ENCODE measurements at regions not wholly inside any gene's neighbourhood (a gene's known extent, or its start where the extent isn't known, plus 50 kb on each side); places are given as distances from the start of the nearest gene placed in this dataset.

GRCh38 chr4:79210636-79211049, 115.2 kb downstream of the NAA11 start:
- no peak for DNase-seq
- Histone ChIP-seq H3K9ac (ENCODE audit: extremely low read depth, insufficient read length, low read length) (no peak overlapping the region), H3K9me3 (ENCODE audit: control insufficient read depth, low read depth, low read length) (no peaks in the 10 kb centered on the region), H2BK12ac (ENCODE audit: insufficient read length, low read depth, low read length) (no peak overlapping the region), H2BK20ac (ENCODE audit: low read depth, low read length, poor library complexity, severe bottlenecking) (no peak overlapping the region), H2BK15ac (ENCODE audit: low read depth, low read length) (no peak overlapping the region), H3K27ac (ENCODE audit: insufficient read length, low read depth, low read length) (no peak overlapping the region), H3K4me1 (ENCODE audit: insufficient read depth, low read length) (no peaks in the 10 kb centered on the region), H3T11ph (ENCODE audit: low read length) (no peak overlapping the region), H3K14ac (ENCODE audit: insufficient read depth, low read length) (no peak overlapping the region), H4K91ac (ENCODE audit: insufficient read length, low read depth, low read length) (no peak overlapping the region), H3K4me2 (ENCODE audit: insufficient read depth, insufficient read length, low read length) (no peak overlapping the region), H3K56ac (ENCODE audit: insufficient read length, low read depth, low read length) (no peak overlapping the region), H3K23ac (ENCODE audit: insufficient read length, low read depth, low read length) (no peak overlapping the region), H3K27me3 (ENCODE audit: insufficient read depth, low read length) (no peaks in the 10 kb centered on the region), H4K20me1 (ENCODE audit: control insufficient read depth, insufficient read depth, insufficient read length) (no peaks in the 10 kb centered on the region), H4K5ac (ENCODE audit: insufficient read length, low read depth, low read length) (no peak overlapping the region), H4K8ac (replicated peaks; ENCODE audit: insufficient read length, low read depth, low read length) (no peak overlapping the region), H2BK120ac (ENCODE audit: low read depth, low read length, poor library complexity, severe bottlenecking) (no peak overlapping the region), H2AK5ac (ENCODE audit: insufficient read length, low read length) (no peak overlapping the region), H3K79me2 (ENCODE audit: insufficient read depth, low read length) (no peaks in the 10 kb centered on the region), H3K18ac (ENCODE audit: insufficient read length, low read depth, low read length) (no peak overlapping the region), H2BK5ac (ENCODE audit: insufficient read length, low read length) (no peak overlapping the region), H3K23me2 (ENCODE audit: insufficient read length, low read depth, low read length, poor library complexity, severe bottlenecking) (no peaks in the 10 kb centered on the region), H3K4ac (ENCODE audit: low read depth, low read length) (no peak overlapping the region), H3K79me1 (ENCODE audit: insufficient read depth, low read depth, low read length, poor library complexity, severe bottlenecking) (no peaks in the 10 kb centered on the region), H2AFZ (ENCODE audit: low read length) (no peak overlapping the region)
- TF ChIP-seq, protein P1, sequence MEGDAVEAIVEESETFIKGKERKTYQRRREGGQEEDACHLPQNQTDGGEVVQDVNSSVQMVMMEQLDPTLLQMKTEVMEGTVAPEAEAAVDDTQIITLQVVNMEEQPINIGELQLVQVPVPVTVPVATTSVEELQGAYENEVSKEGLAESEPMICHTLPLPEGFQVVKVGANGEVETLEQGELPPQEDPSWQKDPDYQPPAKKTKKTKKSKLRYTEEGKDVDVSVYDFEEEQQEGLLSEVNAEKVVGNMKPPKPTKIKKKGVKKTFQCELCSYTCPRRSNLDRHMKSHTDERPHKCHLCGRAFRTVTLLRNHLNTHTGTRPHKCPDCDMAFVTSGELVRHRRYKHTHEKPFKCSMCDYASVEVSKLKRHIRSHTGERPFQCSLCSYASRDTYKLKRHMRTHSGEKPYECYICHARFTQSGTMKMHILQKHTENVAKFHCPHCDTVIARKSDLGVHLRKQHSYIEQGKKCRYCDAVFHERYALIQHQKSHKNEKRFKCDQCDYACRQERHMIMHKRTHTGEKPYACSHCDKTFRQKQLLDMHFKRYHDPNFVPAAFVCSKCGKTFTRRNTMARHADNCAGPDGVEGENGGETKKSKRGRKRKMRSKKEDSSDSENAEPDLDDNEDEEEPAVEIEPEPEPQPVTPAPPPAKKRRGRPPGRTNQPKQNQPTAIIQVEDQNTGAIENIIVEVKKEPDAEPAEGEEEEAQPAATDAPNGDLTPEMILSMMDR (conservative IDR thresholded peaks at IDR 0.05), result no peak
- no peak overlapping the region for H3K4me3 Mint-ChIP-seq
- peaks cover 7 to 18% of the 10 kb centered on the region in 2 experiments for H3K4me1 Mint-ChIP-seq
- H3K36me3 Mint-ChIP-seq (ENCODE audit: insufficient read depth in 1 of 3, low read depth in 3 of 3), result peaks cover 4 to 15% (median 4%) of the 10 kb centered on the region in 3 experiments; a peak in 6 of 7 replicates
- peaks cover 2% of the 10 kb centered on the region; the same call in 1 of the 2 replicates for H3K27me3 Mint-ChIP-seq (ENCODE audit: low read depth)
- no CpG with 5 or more reads among the region's 7 CpGs for WGBS (ENCODE audit: extremely low coverage, insufficient read length, low lambda C conversion rate)
- no peak overlapping the region for H3K27ac Mint-ChIP-seq
- H3K9me3 Mint-ChIP-seq, result peaks cover 13 to 14% of the 10 kb centered on the region in 2 experiments; a peak in 4 of 5 replicates

All from H9 (cell line).